Uterus (tissue), 2 donors: ENCODE measurements at regions not wholly inside any gene's neighbourhood (a gene's known extent, or its start where the extent isn't known, plus 50 kb on each side); places are given as distances from the start of the nearest gene placed in this dataset.

ENCODE experiments used
- CTCF ChIP-seq, 4 experiments: fragments of 200-600 bp in 2 of 4; fragments of 450-650 bp in 2 of 4; sonication (generic) in 2 of 4; IDR thresholded peaks; one replicate each; pipeline ENCODE4 v1.5.1; 2016 to 2019; ENCODE audit warnings: antibody characterized with exemption in 4 of 4, mild to moderate bottlenecking in 2 of 4, moderate library complexity in 1 of 4
- POLR2A ChIP-seq, 2 donors: fragments of 450-650 bp; IDR thresholded peaks; one replicate each; pipeline ENCODE4 v1.6.1; 2016; ENCODE audit warnings: antibody characterized with exemption in 2 of 2, mild to moderate bottlenecking in 1 of 2, moderate library complexity in 1 of 2

DNA sequence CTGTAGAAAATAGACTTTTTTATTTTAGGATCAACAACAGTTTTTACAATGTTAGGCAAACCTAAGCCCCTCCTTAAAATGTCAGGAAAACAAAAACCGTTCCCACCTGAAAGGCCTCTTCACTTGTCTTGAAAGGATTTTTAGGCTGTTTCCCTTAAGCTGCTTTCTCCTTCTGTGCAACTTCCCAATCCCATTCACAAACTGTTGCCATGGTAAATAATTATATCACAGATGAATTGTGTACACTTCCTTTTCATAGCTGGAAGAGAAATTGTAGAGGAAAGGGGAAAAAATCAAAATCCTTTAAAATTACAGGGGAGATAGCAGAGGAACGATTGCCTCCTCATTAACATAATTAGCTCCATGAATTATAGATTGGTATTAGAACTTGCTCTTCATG is 1488.0 kb upstream of the CELF4 start:
- TF ChIP-seq CTCF (IDR thresholded peaks at IDR 0.05) (no peak), POLR2A (IDR thresholded peaks at IDR 0.05) (no peak)
